Activated naive CD4-positive, alpha-beta T cell (primary cell): ENCODE measurements at regions not wholly inside any gene's neighbourhood (a gene's known extent, or its start where the extent isn't known, plus 50 kb on each side); places are given as distances from the start of the nearest gene placed in this dataset.

Experiments used
- DNase-seq, 4 experiments: peaks; one replicate each; lab custom pipeline; 2025; lab: John Stamatoyannopoulos, UW

DNA sequence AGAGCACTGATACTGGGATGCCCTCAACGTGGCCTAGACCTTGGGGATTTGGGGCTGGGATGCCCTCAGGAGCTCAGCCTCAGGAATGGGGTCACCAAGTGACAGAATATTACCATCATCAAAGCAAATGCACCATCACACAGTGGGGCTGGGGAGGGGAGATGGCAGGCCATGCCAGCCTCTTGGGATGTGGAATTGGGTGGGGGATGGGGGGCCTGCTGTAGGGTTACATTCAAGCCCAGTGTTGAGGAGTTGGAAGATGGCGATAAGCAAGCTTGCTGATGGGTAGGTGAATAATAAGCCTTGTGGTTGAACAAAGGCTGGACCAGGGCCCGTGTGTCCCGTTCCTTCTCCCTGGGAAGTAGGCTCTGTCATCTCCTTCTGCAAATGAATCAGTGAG, 69.1 kb upstream of the GPR12 start:
- no peak for DNase-seq

DNA sequence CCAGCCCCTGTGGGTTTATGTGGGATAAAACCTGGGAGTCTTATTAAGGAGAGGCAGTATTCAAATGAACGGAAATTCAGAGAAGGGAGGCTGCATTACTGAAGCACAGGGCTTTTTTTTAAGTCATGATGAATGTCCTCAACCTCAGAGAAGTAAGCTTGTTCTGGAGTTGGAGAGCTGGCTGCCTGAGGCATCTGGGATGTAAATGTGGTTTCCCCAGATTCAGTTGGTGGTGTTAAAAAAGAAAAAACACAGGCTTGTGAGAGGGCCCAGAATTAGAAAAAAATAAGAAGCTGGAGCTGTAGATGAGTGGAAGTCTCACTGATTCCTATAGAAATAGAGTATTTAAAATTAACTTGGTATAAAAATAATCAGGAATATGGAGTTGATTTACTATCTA, 64.0 kb upstream of the GPR12 start:
- no peak for DNase-seq

DNA sequence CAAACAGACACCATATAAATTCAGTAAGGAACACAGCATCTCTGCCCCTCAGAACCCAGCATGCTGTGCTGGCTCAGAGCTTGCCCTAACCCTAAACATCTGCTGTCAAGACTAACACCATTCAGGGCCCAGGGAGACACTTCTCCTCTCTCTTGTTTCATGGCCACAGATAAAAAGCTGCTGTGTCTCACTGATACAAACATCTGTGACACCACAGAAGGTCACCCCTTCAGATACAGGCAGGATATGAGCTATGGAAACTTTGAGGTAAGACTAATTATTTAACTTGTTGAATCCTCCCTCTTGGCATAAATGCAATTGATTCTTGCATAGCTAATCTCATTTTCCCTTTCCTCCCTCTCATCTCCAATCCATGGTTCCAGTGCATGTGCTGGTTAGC, 61.6 kb upstream of the GPR12 start:
- no peak for DNase-seq

DNA sequence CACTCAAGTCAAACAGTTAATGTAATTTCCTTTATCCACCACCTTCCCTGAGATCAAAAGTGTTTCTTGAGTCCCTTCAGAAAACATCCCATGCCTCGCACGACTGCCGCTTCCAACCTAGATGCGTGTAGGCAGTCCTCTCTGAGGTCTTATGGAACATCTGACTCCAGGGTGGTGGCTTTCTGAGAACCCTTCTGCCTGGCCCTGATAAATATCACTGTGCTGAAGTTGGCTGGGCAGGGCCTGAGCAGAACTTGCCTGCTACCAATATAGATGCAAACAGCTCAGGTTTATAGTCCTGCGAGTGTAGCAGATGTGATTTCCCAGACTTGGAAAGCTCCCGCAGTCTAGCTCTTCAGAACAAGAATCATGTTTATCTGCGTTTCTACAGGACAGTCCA, 61.1 kb upstream of the GPR12 start:
- no peak for DNase-seq

DNA sequence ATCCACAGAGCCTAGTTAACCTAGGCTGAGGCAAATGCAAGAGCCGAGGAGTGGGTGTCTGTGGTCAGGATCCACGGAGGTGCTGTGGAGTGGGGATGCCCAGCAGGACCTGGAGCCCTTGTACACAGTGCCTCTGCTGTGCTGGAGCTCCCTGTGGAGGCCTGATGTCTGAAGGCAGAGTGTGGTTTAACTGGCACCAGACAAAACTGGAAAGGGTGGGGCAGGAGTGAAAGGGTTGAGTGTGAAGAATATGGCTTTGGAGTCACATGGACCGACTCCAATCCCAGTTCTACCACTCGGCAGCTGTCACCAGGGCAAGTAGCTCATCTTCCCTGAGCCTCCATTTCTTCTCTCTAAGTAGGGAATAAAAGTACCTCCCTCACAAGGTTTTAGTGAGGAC, 60.3 kb upstream of the GPR12 start:
- DNase-seq, result no peak

DNA sequence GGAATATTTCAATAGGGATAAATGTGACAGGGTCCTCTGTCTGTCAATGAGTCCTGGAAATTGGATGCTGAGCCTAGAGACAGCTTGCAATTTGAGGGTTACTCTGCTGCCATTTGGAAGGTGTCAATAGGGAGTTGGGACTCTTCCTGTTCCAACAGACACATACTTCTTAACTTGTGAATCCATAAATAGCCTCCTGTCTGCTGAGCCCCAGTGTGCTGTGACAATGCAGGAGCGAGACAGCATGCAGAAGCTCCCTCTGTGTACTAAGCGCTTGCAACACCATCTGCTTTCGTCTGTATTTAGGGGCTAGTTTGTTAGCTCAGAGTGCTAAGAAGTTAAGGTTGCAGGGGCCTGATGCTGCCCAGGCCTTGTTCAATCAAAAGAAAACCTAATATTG, 58.5 kb upstream of the GPR12 start:
- no peak for DNase-seq

DNA sequence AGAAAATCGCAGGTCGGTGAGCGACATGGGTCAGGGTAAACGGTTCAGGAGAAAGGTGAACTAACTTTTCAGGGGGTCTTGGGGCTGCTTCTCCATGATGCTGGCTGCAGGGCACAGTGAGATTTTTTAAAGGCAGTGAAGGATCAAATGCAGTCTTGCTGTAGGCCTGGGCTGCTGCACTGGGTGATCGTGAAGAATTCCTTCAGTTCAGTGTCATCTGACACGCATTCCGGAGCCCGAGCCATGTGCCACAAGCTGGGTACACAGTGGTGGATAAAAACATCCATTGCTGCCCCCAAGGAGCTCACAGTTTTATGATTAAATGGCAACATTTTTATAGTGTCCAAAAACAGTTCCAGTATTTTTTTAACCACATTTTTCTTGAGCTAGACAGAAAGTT, 56.3 kb upstream of the GPR12 start:
- DNase-seq, result no peak

DNA sequence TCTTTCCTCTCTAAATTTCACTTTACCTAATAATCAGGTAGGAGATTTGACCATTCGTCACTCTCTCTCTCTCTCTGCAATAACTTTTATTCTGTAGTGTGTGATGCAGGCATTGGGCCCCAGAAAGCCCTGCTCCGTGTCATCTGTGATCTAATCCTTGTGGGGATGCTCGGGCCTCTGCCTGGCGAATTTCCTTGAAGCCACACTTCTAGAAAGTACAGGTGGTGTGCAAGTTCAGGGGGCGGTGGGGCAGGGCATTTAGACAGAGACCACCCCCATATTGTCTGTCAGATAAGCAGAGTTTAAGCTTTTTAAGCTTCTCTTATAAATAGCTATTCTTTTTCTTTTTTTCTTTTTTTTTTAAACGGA, 53.4 kb upstream of the GPR12 start:
- no peak for DNase-seq

DNA sequence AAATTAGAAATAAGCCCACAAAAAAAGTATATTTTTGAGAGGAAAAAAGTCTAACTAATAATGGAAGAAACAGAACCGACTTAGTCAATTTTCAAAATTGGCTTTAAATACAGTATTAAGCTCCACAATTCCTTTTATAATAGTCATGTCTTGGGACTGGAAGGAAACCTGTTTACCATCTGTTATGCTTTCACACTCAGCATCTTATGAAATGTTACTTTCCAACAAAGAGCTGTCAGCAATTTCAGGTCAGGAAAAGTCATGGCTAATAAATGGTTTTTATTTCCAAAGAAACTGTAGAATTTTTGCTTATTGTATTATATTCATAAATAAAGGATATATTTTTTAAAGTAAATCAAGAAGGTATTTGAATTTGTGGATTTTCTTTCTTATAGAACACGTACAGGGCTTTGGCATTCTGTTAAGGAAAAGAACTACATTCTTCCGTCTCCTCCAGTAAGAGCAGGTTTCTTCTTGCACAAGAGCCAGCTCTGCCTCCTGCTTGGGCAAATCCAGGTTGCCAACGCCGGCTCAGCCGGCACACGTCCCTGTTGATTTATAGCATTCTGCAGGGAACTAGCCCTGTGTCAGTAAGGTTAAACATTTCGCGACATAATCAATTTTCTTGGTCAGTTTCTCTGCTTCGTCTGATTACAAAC, 52.9 kb upstream of the GPR12 start:
- no peak for DNase-seq

DNA sequence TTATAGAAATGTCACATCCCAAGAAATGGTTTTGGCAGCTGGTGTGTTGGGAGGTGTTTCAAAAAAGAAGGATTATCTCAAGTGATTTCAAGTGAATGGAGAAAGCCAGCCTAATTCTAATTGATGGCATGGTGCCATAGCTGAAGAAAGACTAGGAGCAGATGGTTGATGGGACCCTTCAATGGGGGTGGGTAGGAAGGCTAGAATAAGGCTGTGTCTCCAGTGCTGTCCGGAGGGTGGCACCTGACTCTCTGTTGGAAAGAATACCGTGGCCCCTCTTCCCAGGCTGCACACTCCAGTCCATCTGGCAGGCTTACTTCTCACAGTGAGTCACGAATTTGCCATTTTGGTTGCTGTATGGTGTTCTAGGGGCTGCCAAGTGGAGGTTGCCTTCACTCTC, 51.0 kb upstream of the GPR12 start:
- DNase-seq, result no peak
